GM13977 (cell line): ENCODE measurements at regions not wholly inside any gene's neighbourhood (a gene's known extent, or its start where the extent isn't known, plus 50 kb on each side); places are given as distances from the start of the nearest gene placed in this dataset.

Experiments used
- DNase-seq: peaks from one replicate; pipeline ENCODE4 v3.0.0; 2012; ENCODE audit warnings: low spot score
- in situ Hi-C: fragments of 300-500 bp; cut with MboI; formaldehyde crosslinking; loops from one replicate; pipeline ENCODE4 v1.12.0; 2022; ENCODE audit warnings: low sequenced_read_pairs, low pct_unique_long_range_greater_than_20kb, mixed read lengths, inconsistent platforms; ENCODE audit not compliant: unreplicated experiment
- TF ChIP-seq, protein P1 (sequence below): IDR thresholded peaks from 2 replicates; pipeline ENCODE4 v1.5.1; 2012; ENCODE audit warnings: mild to moderate bottlenecking, control low read depth; ENCODE audit not compliant: insufficient read depth; ENCODE audit errors: extremely low read depth, missing control alignments

DNA sequence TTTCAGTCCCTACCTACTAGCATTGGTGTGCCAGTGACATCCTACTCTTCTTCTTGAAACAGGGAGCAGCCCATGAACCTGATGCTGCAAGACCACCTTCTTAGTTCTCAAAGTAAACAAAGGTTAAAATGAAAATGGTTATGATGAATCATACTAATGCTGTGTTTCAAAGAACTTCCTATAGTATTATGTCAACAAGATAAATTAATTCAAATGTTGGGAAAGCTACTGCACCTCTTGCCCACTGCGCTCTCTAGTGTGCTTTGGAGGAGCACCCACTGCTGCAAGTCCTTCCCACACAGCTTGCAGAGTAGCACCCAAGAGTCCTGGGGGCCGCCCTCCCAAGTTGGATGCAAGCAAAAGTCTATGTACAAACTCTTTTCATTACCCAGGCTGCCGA lies 81.1 kb downstream of the CD200R1L start:
- TF ChIP-seq, protein P1, sequence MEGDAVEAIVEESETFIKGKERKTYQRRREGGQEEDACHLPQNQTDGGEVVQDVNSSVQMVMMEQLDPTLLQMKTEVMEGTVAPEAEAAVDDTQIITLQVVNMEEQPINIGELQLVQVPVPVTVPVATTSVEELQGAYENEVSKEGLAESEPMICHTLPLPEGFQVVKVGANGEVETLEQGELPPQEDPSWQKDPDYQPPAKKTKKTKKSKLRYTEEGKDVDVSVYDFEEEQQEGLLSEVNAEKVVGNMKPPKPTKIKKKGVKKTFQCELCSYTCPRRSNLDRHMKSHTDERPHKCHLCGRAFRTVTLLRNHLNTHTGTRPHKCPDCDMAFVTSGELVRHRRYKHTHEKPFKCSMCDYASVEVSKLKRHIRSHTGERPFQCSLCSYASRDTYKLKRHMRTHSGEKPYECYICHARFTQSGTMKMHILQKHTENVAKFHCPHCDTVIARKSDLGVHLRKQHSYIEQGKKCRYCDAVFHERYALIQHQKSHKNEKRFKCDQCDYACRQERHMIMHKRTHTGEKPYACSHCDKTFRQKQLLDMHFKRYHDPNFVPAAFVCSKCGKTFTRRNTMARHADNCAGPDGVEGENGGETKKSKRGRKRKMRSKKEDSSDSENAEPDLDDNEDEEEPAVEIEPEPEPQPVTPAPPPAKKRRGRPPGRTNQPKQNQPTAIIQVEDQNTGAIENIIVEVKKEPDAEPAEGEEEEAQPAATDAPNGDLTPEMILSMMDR: no peak
- in situ Hi-C loops: no loop called here
- no peak for DNase-seq

DNA sequence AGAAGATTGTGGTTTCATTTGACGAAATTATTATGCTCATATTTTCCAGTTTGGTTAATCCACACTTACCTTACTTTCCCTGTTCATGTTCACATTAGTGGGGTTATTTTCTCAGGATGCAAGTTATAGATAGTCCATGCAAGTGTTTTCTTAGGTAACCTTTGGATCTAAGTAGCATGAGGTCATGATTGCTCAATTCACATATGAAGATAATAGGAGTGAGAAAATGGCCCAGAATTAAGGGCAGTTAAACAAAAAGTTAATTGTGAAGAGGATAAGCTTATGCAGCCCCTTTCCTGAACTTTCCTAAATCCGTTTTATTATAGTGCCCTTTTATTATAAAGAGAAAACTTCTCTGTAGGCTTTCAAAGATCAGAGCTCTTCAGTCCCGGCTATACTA lies 83.4 kb downstream of the CD200R1L start:
- TF ChIP-seq, protein P1: no peak
- DNase-seq: no peak
- in situ Hi-C loops: no loop called here

DNA sequence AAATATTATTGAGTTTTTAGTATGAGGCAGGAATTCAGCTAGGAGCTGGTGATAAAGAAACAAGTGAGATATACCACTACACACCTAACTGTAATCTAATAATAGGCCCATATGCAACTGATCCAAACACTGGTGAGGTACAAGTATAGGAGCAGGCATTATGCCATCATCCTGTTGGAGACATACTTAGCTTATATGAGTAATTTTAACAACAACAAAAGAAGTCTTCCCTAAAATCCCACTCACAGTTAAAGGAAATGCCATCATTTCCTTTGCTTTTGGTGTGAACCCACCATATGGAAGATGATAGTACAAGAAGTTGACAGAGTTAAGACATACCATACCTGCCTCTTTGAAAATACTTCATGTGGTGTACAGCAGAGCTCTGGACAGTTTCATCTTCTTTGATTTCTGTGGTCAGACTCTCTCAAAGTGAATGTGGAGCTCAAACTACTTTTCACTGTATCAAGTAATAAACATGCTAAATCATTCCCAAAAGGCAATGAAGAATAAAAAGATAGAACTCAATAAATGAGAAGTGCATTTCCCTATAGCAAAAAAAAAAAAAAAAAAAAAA lies 85.5 kb downstream of the CD200R1L start:
- no peak for DNase-seq
- TF ChIP-seq, protein P1: no peak
- in situ Hi-C loops: no loop called here

DNA sequence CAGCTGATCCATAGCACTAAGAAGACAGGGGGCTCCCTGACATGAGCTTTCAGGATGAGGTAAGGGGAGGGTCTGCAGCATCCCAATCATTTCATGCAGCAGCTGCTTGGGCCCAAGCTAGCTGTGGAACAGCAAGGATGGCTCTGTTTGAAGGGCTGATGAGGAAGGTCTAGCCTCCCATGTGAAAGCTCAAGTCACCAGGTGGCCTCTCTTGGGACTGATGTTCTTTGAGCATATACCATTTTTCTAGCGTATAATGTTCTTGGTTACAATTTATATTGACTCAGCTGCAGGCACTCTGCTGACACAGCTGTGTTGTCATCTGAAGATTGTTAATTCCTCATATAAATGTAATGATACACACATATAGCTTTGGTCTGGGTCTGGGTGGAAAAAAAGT lies 87.0 kb downstream of the CD200R1L start:
- TF ChIP-seq, protein P1: no peak
- in situ Hi-C loops: no loop called here
- DNase-seq: no peak

DNA sequence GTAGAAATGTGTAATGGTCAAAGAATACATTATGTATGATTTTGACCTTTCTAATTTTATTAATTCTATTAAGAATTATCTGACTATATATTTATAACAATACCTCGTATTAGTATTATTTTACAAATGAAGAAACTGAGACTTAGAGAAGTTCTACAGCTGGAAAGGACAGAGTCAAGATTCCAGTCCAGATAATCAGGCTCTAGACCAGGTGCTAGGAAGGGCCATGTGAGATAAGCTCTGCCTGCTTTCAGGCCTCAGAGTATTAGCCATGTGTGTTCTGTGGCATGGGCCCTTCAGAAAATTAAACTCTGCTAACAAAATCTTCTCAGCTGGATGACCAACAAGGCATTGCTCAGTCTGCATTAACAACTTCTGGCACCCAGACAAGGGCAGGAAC lies 87.5 kb downstream of the CD200R1L start:
- TF ChIP-seq, protein P1: no peak
- no peak for DNase-seq
- in situ Hi-C loops: no loop called here

DNA sequence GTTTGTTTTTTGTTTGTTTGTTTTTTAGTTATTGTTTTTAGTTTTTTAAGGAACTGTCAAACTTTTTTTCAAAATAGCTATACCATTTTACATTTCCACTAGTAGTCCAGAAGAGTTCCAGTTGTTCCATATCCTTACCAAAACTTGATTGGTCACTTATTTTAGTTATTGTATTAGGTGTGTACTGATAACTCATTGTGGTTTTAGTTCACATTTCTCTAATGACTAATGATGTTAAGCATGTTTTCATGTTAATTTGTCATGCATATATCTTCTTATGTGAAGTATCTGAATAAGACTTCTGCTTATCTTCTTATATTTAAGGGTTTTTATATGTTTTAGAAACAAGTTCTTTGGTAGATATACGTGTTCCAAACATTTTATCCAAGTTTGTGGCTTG lies 89.5 kb downstream of the CD200R1L start:
- in situ Hi-C loops: no loop called here
- no peak for DNase-seq
- TF ChIP-seq, protein P1: no peak
